Loucy (cell line): ENCODE measurements at regions not wholly inside any gene's neighbourhood (a gene's known extent, or its start where the extent isn't known, plus 50 kb on each side); places are given as distances from the start of the nearest gene placed in this dataset.

ENCODE experiments used
- H2AFZ ChIP-seq: fragments of 200-600 bp; sonication (generic); 2 replicates; pipeline ENCODE4 v1.6.0; 2016; ENCODE audit warnings: antibody characterized with exemption, mild to moderate bottlenecking, low read length, moderate library complexity
- H3F3A ChIP-seq: fragments of 200-600 bp; 2 replicates; pipeline ENCODE4 v1.6.0; 2016; ENCODE audit warnings: antibody characterized with exemption, low read depth, mild to moderate bottlenecking
- H3K27me3 ChIP-seq: fragments of 200-600 bp; sonication (generic); 2 replicates; pipeline ENCODE4 v1.6.1; 2014; ENCODE audit warnings: low read length, mild to moderate bottlenecking; ENCODE audit not compliant: insufficient read depth, poor library complexity, severe bottlenecking
- H3K36me3 ChIP-seq: fragments of 200-600 bp; sonication (generic); 2 replicates; pipeline ENCODE4 v1.6.1; 2016; ENCODE audit warnings: low read length; ENCODE audit not compliant: insufficient read depth
- H3K4me1 ChIP-seq: fragments of 200-600 bp; sonication (generic); 2 replicates; pipeline ENCODE4 v1.5.1; 2014; ENCODE audit warnings: low read length, mild to moderate bottlenecking; ENCODE audit not compliant: insufficient read depth, poor library complexity, severe bottlenecking
- H3K4me2 ChIP-seq: fragments of 200-600 bp; sonication (generic); 2 replicates; pipeline ENCODE4 v1.6.0; 2014; ENCODE audit warnings: antibody characterized with exemption, low read length, low read depth, mild to moderate bottlenecking; ENCODE audit not compliant: poor library complexity, severe bottlenecking
- H3K4me3 ChIP-seq: fragments of 200-600 bp; sonication (generic); 2 replicates; pipeline ENCODE4 v1.5.1; 2014; ENCODE audit warnings: low read length, mild to moderate bottlenecking, mixed read lengths; ENCODE audit not compliant: poor library complexity, severe bottlenecking
- H3K79me2 ChIP-seq: fragments of 200-600 bp; sonication (generic); 2 replicates; pipeline ENCODE4 v1.6.1; 2014; ENCODE audit warnings: low read length; ENCODE audit not compliant: insufficient read depth
- H3K9ac ChIP-seq: fragments of 200-600 bp; sonication (generic); 2 replicates; pipeline ENCODE4 v1.6.0; 2014; ENCODE audit warnings: mild to moderate bottlenecking, low read depth, low read length, moderate library complexity; ENCODE audit not compliant: poor library complexity, severe bottlenecking
- H3K9me2 ChIP-seq: fragments of 200-600 bp; sonication (generic); replicated peaks from 2 replicates; pipeline ENCODE4 v1.6.1; 2016; ENCODE audit warnings: low read depth, low read length, mixed read lengths
- H3K9me3 ChIP-seq: fragments of 200-600 bp; sonication (generic); 2 replicates; pipeline ENCODE4 v1.6.1; 2014; ENCODE audit warnings: mild to moderate bottlenecking, antibody characterized with exemption, low read length, low read depth; ENCODE audit not compliant: insufficient read depth
- H4K20me1 ChIP-seq: fragments of 200-600 bp; sonication (generic); 2 replicates; pipeline ENCODE4 v1.6.0; 2014; ENCODE audit warnings: antibody characterized with exemption, low read length, mild to moderate bottlenecking; ENCODE audit not compliant: insufficient read depth, poor library complexity, severe bottlenecking
- EZH2phosphoT487 ChIP-seq: fragments of 200-600 bp; IDR thresholded peaks from 2 replicates; pipeline ENCODE4 v1.6.1; 2018; ENCODE audit warnings: antibody characterized with exemption, mild to moderate bottlenecking, moderate library complexity, borderline replicate concordance
- TF ChIP-seq, protein P1 (sequence below): fragments of 200-600 bp; sonication (generic); conservative IDR thresholded peaks from 2 replicates; pipeline ENCODE4 v1.5.1; 2014; ENCODE audit warnings: mild to moderate bottlenecking, antibody characterized with exemption, low read length

DNA sequence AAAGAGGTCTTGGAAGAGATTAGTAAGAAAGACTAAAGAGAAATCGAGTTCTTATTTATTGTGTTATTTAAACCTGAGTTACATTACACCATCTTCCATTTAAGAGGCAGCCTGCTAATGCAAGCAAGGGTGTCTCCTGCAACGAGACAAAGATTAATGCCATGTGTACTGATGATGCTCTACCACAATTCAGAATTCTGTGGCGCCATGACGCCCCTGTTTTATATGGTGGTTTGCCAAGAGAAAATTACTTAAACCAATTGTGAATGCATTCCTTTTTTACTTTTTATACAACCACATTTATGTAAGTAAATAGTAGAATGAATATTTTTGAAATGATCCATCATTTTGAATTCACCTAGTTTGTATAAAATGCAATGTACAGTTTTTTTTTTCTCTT, 356.1 kb upstream of the ZEB2 start:
- Histone ChIP-seq H2AFZ (no peak overlapping the region), H3K4me1 (no peaks in the 10 kb centered on the region)

DNA sequence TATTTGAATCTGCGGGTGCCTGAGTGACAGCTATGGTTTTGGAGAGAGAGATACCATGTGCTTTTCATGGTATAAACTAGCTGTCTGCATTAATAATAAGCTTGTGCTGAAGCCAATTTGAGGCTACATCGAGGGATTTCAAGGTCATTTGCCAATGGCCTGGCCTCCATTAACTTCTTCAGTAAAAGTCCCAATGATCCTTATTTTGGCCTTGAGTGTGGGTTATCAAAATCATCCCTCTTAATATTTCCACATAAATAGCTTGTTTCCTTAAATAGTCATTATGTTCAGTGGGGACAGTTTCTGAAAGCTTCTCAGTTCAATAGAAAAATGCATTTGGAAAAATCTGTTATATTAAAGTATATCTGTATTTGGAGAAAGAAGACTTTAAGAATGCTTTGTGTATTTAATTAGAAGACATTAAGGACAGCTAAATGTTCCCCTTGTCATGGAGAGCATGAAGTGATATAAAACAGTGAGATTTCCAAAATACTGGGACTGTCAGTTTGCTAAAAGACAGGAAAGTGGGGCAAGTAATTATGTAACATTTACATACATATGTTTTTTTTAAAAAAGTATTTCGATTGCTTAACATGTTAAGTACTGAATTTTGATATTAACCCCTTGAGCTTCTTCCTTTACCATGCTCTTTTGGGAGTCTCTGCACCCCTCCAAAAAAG, 355.5 kb upstream of the ZEB2 start:
- Histone ChIP-seq H3F3A (no peaks in the 10 kb centered on the region), H3K9me2 (no peaks in the 10 kb centered on the region), H3K9me3 (no peaks in the 10 kb centered on the region), H3K4me3 (no peak overlapping the region), H3K9ac (no peak overlapping the region), H3K4me1 (no peaks in the 10 kb centered on the region), H3K27me3 (no peaks in the 10 kb centered on the region), H3K36me3 (no peaks in the 10 kb centered on the region), H4K20me1 (no peaks in the 10 kb centered on the region), H3K79me2 (no peaks in the 10 kb centered on the region), H3K4me2 (no peak overlapping the region), H2AFZ (no peak overlapping the region)
- TF ChIP-seq, protein P1, sequence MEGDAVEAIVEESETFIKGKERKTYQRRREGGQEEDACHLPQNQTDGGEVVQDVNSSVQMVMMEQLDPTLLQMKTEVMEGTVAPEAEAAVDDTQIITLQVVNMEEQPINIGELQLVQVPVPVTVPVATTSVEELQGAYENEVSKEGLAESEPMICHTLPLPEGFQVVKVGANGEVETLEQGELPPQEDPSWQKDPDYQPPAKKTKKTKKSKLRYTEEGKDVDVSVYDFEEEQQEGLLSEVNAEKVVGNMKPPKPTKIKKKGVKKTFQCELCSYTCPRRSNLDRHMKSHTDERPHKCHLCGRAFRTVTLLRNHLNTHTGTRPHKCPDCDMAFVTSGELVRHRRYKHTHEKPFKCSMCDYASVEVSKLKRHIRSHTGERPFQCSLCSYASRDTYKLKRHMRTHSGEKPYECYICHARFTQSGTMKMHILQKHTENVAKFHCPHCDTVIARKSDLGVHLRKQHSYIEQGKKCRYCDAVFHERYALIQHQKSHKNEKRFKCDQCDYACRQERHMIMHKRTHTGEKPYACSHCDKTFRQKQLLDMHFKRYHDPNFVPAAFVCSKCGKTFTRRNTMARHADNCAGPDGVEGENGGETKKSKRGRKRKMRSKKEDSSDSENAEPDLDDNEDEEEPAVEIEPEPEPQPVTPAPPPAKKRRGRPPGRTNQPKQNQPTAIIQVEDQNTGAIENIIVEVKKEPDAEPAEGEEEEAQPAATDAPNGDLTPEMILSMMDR: no peak
- no peak for TF ChIP-seq EZH2phosphoT487

More for the DNA sequence above, 356.1 kb upstream of the ZEB2 start:
- no peaks in the 10 kb centered on the region for H3K27me3 ChIP-seq
- H3K4me3 ChIP-seq: no peak overlapping the region
- H3K36me3 ChIP-seq: no peaks in the 10 kb centered on the region
- H3K9ac ChIP-seq: no peak overlapping the region
- H3K79me2 ChIP-seq: no peaks in the 10 kb centered on the region
- no peaks in the 10 kb centered on the region for H3K9me3 ChIP-seq
- H4K20me1 ChIP-seq: no peaks in the 10 kb centered on the region
- TF ChIP-seq, protein P1: no peak
- no peak for TF ChIP-seq EZH2phosphoT487
- H3F3A ChIP-seq: no peaks in the 10 kb centered on the region
- H3K9me2 ChIP-seq: no peaks in the 10 kb centered on the region
- H3K4me2 ChIP-seq: no peak overlapping the region

GRCh38 chr2:144865670-144866069, 345.8 kb upstream of the ZEB2 start:
- H3K27me3 ChIP-seq: no peaks in the 10 kb centered on the region
- no peak for TF ChIP-seq EZH2phosphoT487
- TF ChIP-seq, protein P1: no peak
- H3F3A ChIP-seq: no peaks in the 10 kb centered on the region

More at GRCh38 chr2:144865670-144866069, 345.8 kb upstream of the ZEB2 start:
- H3K79me2 ChIP-seq: no peaks in the 10 kb centered on the region
- no peak overlapping the region for H3K4me2 ChIP-seq
- H3K4me3 ChIP-seq: no peak overlapping the region
- H4K20me1 ChIP-seq: no peaks in the 10 kb centered on the region
- no peaks in the 10 kb centered on the region for H3K36me3 ChIP-seq
- H3K9me3 ChIP-seq: no peaks in the 10 kb centered on the region
- H3K4me1 ChIP-seq: no peaks in the 10 kb centered on the region
- no peaks in the 10 kb centered on the region for H3K9me2 ChIP-seq
- H3K9ac ChIP-seq: no peak overlapping the region
- H2AFZ ChIP-seq: no peak overlapping the region
